ENCODE measurements at regions not wholly inside any gene's neighbourhood (a gene's known extent, or its start where the extent isn't known, plus 50 kb on each side); places are given as distances from the start of the nearest gene placed in this dataset.
"Not testable (repeated sequence)": the region's sequence is repeated elsewhere in the genome, so short reads cannot be mapped to it uniquely, and the experiment has no call there.

DNA sequence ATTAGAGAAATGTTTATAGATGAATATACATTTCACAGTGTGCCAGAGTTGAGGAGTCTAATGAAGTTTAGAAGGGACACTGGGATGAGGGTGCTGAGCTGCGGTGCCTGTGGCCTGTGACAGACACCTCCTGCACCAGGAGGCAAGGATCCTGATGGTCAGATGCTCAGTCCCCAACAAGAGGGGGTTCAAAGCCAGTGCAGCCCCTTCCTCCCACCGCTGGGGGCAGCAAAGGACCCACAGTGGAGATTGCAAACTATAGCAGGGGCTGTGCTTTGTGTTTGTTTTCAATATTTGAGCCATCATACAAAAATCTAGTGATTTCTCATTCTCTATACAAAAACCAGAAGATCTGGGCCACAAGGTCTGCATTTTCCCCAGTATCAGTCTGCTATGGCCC, 170.5 kb upstream of the PLGLB2 start:
- TF ChIP-seq POLR2A (IDR thresholded peaks at IDR 0.05; ENCODE audit: low read depth); POLR2AphosphoS5 (IDR thresholded peaks at IDR 0.05); EP300 (IDR thresholded peaks at IDR 0.05): not testable (repeated sequence)
- TF ChIP-seq, protein P1, sequence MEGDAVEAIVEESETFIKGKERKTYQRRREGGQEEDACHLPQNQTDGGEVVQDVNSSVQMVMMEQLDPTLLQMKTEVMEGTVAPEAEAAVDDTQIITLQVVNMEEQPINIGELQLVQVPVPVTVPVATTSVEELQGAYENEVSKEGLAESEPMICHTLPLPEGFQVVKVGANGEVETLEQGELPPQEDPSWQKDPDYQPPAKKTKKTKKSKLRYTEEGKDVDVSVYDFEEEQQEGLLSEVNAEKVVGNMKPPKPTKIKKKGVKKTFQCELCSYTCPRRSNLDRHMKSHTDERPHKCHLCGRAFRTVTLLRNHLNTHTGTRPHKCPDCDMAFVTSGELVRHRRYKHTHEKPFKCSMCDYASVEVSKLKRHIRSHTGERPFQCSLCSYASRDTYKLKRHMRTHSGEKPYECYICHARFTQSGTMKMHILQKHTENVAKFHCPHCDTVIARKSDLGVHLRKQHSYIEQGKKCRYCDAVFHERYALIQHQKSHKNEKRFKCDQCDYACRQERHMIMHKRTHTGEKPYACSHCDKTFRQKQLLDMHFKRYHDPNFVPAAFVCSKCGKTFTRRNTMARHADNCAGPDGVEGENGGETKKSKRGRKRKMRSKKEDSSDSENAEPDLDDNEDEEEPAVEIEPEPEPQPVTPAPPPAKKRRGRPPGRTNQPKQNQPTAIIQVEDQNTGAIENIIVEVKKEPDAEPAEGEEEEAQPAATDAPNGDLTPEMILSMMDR (IDR thresholded peaks at IDR 0.05), result not testable (repeated sequence)

Measured in esophagus muscularis mucosa (tissue), 4 donors.